HG02970 (cell line): ENCODE measurements at regions not wholly inside any gene's neighbourhood (a gene's known extent, or its start where the extent isn't known, plus 50 kb on each side); places are given as distances from the start of the nearest gene placed in this dataset.

Experiments used
- ATAC-seq: cut with Tn5 transposase; IDR thresholded peaks from one replicate; pipeline ENCODE4 v1.9.1; 2021; ENCODE audit warnings: mild to moderate bottlenecking, moderate library complexity, moderate number of reproducible peaks; ENCODE audit not compliant: unreplicated experiment, low FRiP score

DNA sequence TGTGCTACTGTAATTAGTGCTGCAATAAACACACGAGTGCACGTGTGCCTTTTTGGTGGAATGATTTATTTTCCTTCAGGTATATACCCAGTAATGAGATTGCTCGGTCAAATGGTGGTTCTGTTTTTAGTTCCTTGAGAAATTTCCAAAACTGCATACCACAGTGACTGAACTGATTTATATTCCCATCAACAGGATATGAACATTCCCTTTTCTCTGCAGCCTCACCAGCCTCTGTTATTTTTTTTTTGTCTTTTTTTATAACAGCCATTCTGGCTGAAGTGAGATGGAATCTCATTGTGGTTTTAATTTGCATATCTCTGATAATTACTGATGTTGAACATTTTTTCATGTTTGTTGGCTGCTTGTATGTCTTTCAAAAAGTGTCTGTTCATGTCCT is 922.9 kb upstream of the LRRN3 start:
- ATAC-seq: no peak

DNA sequence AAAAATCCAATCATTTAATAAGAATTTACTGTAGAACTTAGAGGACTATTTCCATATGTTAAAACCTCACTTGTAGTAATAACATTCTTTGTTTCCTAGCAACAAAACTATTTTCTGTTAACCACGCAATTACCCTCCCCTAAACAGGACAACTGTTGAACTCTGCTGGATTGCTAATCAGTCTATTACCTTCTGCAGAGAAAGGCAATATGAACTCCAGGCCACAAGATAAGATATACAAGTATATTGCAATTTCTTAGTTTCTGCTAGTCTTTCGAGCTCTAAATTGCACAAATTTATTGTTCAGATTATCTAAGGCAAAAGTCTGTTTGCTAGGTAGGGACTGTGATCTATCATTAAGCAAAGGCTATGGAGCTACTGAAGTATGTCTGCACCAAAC is 920.1 kb upstream of the LRRN3 start:
- ATAC-seq: no peak

DNA sequence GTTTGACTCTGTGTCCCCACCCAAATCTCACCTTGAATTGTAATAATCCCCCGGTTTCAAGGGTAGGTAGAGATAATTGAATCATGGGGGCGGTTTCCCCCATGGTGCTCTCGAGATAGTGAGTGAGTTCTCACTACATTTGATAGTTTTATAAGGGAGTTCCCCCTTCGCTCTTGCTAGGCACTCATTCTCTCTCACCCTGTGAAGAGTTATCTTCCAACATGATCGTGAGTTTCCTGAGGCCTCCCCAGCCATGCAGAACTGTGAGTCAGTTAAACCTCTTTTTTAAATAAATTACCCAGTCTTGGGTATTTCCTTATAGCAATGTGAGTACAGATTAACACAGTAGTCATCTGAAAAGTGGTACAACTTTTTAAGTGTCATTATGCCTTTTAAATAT is 913.5 kb upstream of the LRRN3 start:
- no peak for ATAC-seq

DNA sequence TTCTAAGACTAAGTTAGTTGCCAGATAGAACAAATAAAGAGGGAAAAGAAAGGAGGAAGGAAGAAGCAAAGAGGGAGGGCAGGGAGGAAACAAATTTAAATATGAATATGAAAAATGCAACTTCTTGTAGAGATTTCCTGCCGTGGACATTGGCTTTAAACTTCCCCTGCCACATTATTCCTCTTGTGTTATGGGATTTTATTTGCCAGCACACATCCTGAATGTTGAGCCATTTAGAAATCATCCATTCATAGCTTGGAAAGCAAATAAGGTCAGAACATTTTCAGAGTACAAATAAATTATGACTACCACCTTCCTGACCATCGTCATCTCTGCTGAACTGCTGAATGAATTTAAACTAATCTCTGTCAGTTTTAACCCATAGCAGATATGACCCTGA is 911.9 kb upstream of the LRRN3 start:
- ATAC-seq: no peak

DNA sequence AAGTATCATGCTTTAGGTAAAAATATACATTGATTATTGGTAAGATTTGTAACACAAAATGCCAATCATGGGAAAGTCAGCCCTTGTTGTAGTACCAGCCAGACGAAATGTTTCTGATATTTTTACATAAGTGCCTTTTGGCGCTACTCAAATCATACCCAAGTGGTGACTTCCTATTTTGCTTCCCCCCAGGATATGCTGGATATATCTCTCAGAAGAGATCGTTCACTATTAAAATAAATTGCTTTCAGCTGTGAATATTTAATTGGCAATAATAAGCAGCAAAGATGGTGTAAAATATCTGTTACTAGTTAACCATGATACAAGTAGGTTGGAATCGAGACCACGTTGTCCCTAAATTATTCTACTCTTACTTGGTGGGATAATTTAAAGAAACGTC is 909.2 kb upstream of the LRRN3 start:
- no peak for ATAC-seq

DNA sequence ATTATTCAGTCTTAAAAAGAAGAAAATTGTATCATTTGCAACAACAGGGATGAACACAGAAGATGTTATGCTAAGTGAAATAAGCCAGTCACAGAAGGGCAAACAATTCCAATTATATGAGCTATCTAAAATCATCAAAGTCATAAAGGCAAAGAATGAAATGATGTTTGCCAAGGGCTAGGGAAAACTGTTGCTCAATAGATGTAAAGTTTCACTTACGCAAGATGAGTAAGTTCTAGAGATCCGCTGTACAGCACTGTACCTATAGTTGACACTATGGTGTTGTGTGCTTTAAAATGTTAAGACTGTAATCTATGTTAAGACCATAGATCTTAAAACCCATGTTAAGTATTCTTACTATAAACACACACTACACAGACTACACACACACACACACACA is 904.6 kb upstream of the LRRN3 start:
- no peak for ATAC-seq

DNA sequence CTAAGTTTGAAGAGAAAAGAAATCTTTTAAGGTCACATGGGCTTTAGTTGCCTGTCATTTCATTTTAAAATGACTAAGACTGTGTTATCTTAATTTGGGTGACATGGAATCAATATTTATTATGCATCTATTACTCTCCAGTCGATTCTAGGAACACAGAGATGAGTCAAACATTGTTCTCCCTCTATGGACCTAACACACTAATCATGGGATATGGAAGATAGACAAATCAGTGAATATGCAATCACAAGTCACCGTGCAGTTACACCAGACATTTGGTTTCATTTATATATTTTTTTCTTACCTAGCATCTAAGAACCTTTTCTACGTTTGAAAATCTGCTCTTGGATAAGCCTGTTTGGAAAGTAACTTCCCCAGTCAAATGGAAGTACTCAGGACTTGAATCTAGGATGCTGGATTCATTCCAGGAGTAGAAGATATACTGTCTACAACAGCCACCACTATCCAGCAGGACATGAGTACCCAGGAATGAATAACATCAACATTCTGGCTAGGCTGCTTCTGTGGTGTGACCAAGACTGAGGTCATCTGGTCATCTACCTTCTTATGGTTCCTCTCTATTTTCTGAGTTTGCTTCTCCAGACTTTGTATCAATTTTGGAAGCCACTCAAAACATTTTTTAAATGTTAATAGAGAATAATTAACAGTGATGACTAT is 902.9 kb upstream of the LRRN3 start:
- ATAC-seq: no peak

DNA sequence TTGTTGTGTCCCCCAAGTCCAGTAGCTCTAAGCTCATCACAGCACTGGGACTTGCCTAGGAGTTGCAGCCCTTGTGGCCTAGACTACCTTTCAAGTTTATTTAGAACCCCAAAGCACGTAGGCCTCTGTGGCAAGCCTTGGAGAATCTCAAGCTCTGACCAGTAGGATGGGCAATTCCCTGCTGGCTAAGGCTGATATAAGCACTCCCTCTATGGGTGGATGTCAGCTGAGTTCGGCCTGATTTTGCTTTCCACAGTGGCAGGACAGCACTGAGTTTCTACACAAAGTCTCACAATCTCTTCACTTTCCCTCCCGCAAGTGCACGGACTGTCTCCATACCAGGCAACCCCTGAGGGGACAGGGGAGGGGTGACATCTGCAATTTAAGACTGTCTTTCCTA is 886.4 kb upstream of the LRRN3 start:
- ATAC-seq: no peak

DNA sequence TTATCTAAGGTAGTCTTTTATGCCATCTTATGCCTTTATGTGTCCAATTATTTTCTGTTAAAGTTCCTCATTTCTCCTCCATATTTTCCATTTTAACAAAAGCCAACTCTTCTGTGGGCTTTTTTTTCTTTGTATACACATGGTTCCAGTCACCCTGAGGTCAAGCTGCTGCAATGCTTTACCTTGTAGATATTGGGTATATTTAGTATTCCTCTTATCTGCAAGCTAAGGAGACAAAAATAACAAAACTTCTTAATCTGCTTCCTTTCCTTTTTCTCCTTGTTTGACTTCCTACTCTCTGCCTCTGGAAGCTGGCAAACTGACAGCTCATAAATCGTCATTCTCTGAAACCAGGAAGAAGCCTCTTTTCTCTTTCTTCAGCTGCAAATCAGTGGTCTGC is 885.0 kb upstream of the LRRN3 start:
- ATAC-seq: no peak

DNA sequence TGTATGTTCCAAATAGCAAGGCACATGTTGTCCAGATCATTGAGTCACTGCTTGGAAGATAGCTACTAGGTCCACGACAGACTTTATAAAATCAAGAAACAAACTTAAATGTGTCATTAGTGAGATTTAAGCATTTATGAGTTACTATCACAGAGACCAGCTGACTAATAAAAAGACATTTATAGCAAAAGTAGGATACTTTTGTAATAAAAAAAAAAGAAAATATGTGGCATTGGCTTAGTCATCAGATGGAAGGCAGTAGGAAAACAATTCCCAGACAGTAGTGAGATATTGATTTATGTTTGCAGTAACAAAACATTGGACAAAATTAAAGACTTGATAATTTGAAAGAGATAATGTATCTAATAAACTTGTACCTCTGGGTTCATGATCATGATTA is 881.0 kb upstream of the LRRN3 start:
- no peak for ATAC-seq

DNA sequence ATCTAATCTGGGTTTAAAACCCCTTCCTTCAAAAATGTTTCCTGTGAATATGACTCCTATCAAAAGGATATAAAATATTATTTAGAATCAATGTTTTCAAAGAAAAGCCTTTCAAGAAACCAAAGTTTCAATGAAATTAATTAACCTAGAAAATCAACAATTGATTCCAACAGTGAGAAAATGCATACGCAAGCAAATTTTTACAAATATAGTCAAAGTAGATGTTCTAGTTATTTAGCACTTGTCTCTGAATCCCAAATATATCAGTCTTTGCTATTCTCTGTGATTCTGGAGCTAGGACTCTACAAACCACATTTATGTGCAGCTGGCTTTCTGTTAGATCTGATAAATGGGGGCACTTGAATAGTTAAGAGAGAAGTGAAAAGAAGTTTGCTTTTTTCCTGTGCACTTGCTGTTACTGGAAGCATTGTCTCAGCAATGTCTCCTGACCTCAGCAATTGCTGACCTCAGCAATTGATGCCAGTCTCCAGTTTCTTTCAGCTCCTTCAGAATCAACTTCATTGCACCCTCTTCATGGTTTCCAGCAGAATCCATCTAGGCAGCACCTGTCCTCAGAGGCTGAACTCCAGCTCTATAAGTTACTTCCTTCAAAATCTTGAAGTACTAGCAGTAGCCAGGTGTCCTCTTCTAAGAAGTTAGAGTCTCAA is 879.9 kb upstream of the LRRN3 start:
- ATAC-seq: no peak

DNA sequence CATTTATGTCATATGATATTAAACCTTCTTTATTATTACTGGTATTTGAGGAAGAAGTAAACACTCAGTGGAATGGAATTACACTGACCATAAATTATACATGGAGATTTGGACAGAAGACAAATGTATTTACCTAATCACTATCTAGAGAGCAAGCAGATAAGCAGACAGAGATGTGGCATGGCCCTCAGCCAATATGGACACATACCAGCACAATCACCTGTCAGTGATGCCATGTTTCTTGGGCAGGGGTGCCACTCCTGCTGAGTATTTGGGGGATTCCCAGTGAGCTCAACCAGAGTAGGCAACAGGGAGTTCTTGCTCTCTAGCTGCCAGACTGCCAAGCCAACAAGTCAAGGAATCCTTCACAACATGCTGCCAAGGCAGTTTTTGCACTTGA is 866.3 kb upstream of the LRRN3 start:
- no peak for ATAC-seq

DNA sequence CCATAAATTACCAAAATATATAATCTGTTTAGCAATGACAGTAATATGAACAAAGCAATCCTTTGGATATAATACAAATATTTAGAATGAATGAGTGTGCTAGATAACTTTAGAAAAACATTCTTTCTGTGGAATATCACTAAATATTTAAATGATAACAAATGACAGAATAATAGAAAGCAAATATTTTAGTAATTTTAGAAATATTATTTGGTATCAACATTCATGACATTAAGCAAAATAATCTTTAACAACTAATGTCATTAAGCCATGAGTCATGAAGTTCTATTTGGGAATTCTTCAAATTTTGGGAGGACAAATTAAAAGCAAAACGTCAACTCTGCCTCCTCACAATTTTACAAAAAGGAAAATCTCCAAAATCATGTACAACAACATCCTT is 844.8 kb upstream of the LRRN3 start:
- ATAC-seq: no peak

DNA sequence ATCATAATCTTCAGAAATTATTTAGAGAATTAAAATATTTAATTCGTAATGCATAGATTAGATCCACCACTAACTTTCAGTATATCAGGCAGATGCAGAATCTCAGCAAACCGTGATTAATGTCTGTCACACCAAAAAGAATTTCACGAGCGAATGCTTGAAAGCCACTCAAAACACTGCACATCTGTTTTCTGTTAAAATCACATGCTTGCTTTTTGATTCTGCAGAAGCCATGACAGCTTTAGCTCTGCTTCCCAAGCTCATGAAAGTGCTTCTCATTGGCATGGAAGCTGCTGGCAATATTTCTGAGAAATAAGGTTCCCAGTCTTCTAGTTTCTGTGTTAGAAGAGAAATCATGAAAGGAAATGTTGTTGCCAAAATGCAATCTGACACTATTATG is 837.8 kb upstream of the LRRN3 start:
- ATAC-seq: no peak

DNA sequence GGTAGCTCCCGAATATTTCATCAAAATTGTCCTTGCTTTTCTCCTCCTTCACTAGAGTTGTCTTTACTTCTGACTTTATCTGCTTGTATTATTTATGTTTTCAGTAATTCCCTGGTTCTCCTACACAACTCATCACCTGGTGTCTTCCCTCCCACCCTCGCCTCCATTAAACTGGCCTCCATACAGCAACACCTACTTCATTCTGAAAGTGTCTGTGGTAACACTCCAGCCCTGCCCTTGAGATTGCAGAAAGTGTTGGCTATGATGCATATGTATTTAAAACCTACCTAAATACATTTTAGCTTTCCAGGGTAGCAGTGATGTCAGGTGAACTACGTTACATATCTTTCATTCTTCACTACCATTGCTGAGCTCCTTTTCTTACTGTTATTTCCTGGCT is 833.3 kb upstream of the LRRN3 start:
- ATAC-seq: no peak

DNA sequence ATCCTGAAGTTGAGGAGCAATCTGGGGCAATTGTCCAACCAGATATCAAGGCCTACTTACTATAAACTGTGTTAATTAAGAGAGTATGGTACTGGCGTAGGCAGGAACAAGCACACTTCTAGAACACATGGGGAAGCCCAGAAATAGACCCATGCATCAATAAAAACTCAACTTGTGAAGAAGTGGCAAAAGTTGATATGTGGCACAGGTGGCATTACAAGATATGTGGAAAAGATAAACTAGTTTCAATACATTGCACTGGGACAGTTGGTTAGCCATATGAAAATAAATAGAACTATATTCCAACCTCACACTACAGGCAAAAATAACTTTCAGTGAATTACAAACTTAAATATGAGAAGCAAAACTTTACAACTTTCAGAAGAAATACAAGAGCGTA is 828.7 kb upstream of the LRRN3 start:
- no peak for ATAC-seq

DNA sequence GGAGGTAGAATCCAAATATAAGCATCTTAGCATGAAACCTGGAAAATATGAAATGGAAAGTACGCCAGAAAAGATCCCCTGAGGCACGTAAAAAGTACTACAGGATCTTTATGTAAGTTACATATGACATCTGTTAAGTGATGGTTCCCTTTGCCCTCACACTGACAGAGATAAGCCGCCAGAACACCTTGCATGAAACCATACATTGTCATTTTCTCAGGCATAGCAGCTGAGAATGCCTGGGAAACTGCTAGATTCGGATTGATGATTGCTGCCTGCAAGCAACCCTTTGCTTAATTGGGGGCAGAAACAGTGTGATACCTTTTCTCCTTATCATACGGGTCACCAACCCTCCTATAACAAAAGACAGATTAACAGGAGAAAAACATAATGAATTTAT is 826.6 kb upstream of the LRRN3 start:
- no peak for ATAC-seq

DNA sequence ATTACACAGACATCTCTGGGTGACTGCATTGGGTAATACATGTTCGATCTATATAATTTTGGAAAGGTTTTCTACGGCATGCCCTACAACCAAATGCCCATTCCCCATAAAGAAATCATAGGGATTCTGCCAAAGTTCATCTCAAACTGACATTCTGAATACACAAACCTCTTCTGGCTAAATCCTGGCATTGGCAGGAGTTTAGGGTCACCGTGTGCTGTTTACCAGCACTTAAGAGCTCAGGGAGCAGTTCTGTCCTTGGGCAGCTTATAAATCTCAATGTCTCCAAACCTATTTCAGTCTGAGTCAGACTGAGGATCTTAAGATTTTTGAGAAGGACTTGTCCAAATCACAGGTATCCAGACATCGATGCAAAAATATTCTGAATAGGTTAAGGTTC is 809.6 kb upstream of the LRRN3 start:
- no peak for ATAC-seq

DNA sequence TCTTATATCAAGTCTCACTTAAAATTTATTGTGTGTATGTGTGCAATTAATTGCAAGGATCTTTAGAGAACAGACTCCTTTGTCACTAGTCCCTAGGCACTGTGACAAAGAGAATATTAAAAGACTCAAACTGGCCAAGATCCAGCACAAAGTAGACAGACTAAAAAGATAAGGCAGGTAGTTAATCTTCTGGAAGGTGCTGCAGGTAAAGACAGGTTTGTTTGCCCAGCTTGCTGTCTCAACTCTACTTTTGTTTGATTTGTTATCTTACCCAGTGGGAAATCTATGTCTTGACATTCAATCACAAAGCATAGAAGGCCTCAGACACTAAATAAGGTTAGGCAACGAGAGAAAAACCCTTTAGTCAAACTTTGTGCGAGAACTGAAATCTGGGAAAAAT is 807.9 kb upstream of the LRRN3 start:
- ATAC-seq: no peak

DNA sequence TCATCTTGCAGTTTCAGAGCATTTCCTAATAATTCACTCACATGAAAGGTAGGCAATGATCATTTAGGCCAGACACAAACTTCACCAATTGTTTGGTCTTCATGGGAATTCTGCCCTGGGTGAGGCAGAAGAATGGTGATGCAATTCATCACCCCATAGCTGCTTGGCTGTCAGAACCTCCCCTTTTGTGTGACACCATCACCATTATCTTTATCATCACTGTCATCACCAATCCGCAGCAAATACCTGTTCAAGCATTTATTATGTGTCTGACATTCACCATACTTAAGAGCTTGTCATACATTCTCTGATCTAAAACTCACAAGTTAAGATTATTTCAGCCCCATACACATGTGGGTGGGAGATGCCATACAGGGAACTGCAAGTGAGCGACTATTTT is 799.5 kb upstream of the LRRN3 start:
- ATAC-seq: no peak

DNA sequence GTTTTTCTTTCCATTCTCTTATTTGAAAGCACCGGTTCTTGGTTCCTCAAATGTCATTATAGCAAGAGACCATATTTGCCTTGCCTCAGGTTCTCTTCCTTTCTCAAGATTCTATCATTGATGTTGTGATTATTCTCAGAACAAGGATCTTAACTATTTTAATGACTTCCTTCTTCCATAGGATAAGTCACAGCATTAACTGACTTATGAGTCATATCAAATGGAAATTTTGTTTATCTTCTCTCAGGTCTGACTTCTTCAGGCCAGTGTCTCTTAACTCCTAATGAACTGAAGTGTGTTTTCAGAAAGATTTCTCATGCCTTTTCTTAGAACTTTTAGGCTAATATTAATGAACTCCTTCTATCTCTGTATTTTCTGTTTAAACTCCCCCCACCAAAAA is 794.6 kb upstream of the LRRN3 start:
- no peak for ATAC-seq

DNA sequence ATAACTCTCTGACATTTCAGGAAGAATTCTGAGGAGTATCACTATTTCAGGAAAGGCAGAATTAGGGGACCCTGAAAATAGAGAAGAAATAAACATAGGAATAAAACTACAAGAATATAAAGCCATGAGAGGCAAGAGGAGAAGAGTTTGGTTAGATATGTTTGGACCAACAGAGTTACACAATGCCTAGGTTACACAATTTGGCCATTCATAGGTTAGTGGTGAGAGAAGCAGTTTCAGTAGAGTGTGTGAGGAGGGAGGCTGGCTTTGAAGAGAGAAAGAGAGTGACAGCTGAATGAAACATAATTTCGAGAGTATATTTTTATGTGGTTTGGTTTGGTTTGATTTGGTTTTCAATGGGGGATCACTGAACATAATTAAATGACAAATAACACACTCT is 783.2 kb upstream of the LRRN3 start:
- no peak for ATAC-seq

DNA sequence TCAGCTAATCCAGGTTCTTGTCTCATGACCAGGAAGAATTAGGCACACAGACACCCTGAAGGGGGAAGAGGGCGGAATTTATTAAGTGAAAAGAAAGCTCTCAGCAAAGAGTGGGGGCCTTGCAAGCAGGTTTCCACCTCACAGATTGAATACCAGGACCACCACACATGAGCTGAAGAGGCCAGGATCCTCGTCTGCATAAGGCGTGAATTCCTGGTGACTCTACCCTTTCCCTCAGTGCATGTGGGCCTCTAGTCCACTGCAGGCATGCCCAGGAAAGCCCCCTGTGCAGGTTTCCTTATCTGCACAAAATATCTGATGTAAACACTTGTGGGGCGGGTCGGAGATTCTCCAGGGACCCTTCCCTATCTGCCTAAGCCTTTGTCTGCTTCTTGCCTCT is 782.1 kb upstream of the LRRN3 start:
- no peak for ATAC-seq
